ENCODE measurements at regions not wholly inside any gene's neighbourhood (a gene's known extent, or its start where the extent isn't known, plus 50 kb on each side); places are given as distances from the start of the nearest gene placed in this dataset.

DNA sequence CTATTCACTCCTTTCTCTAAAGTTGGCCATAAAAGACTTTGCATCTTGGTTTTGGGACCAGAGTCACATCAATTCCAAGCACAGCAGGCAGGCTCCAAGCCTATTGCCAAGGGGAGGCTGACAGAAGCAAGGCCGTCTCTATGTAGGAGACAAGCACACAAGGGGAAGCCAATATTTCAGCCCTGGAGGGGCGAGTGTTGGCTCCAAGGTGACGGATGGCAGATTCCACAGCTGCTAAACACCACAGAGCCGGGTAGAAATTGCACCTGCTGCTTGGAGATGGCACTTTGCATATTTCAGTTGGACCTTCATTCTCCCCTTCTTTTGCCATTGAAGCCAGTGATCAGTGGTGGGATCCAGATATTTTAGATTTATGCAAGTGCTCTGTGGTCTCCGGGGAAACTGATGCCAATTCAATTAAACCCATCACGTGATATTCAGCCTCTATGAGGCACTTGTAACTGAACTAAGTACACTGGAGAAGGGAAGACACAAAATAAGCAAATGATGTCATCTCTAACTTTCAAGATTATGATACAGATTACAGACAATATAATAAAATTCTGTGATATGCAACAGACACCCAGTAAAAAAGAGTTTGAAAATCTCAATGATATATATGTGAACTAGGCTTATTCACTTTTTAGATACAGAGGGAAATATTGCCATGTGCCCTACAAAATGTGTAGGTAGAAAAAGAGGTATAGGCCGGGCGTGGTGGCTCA is 102.8 kb upstream of the GREM2 start:
- H3K27ac ChIP-seq (ENCODE audit: low read depth, low read length, poor library complexity, severe bottlenecking): no peak overlapping the region
- intact Hi-C loops (cut with micrococcal nuclease; ENCODE audit: unreplicated experiment): no loop called here
- ChIA-PET CTCF (no interaction called here), POLR2A (ENCODE audit: low non-redundant PET) (no interaction called here)
- H3K4me3 ChIP-seq (ENCODE audit: low read depth, low read length, poor library complexity, severe bottlenecking): no peak overlapping the region
- no peaks in the 10 kb centered on the region for H3K27me3 ChIP-seq (replicated peaks; ENCODE audit: insufficient read depth, low read depth, low read length, poor library complexity)
- H3K36me3 ChIP-seq (ENCODE audit: insufficient read depth, low read length, poor library complexity, severe bottlenecking): no peaks in the 10 kb centered on the region
- no peak for DNase-seq (ENCODE audit: low spot score)
- no peak for TF ChIP-seq EZH2 (IDR thresholded peaks at IDR 0.05; ENCODE audit: borderline replicate concordance, low read depth, low read length, poor library complexity, severe bottlenecking)
- TF ChIP-seq, protein P1, sequence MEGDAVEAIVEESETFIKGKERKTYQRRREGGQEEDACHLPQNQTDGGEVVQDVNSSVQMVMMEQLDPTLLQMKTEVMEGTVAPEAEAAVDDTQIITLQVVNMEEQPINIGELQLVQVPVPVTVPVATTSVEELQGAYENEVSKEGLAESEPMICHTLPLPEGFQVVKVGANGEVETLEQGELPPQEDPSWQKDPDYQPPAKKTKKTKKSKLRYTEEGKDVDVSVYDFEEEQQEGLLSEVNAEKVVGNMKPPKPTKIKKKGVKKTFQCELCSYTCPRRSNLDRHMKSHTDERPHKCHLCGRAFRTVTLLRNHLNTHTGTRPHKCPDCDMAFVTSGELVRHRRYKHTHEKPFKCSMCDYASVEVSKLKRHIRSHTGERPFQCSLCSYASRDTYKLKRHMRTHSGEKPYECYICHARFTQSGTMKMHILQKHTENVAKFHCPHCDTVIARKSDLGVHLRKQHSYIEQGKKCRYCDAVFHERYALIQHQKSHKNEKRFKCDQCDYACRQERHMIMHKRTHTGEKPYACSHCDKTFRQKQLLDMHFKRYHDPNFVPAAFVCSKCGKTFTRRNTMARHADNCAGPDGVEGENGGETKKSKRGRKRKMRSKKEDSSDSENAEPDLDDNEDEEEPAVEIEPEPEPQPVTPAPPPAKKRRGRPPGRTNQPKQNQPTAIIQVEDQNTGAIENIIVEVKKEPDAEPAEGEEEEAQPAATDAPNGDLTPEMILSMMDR (conservative IDR thresholded peaks at IDR 0.05; ENCODE audit: low read depth, low read length): no peak
- no peaks in the 10 kb centered on the region for H3K4me1 ChIP-seq (ENCODE audit: insufficient read depth, low read length, poor library complexity, severe bottlenecking)
- H3K9me3 ChIP-seq (ENCODE audit: low read depth, low read length, poor library complexity, severe bottlenecking): no peaks in the 10 kb centered on the region
- no TSS peak for BruUV-seq (replicated peaks)

DNA sequence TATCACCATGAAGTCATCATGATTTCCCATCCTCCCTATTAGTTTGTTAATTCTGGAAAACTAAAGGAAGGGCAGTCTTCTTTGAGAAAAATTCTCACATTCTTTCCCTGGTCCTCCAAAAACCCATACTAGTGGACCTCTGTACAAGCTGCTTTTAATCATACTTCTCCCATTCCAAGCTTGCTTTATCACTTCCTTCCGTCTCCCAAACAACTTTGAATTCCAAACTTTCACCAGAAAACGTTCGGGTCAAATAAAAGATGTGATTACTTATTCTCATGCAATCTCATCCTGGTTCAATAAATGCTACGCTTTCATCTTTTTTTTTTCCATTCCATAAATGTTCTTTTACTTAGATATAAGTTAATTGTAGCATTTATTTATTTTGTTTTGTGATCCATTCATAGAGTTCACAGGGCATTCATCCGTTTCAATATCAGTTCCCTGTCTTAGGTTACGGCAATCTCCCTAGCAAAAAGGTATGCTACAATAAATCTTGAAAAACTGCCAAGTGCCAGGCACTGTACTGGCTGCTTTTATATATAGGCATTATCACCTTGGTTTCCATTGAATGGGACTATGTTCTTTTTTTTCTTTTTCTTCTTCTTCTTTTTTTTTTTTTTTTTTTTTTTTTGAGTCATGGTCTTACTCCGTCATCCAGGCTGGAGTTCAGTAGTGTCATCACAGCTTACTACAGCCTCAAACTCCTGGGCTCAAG is 100.2 kb upstream of the GREM2 start:
- ChIA-PET CTCF (no interaction called here), POLR2A (ENCODE audit: low non-redundant PET) (no interaction called here)
- intact Hi-C loops (cut with micrococcal nuclease; ENCODE audit: unreplicated experiment): no loop called here
- H3K9me3 ChIP-seq (ENCODE audit: low read depth, low read length, poor library complexity, severe bottlenecking): no peaks in the 10 kb centered on the region
- no peaks in the 10 kb centered on the region for H3K27me3 ChIP-seq (replicated peaks; ENCODE audit: insufficient read depth, low read depth, low read length, poor library complexity)
- H3K4me3 ChIP-seq (ENCODE audit: low read depth, low read length, poor library complexity, severe bottlenecking): no peak overlapping the region
- no peaks in the 10 kb centered on the region for H3K36me3 ChIP-seq (ENCODE audit: insufficient read depth, low read length, poor library complexity, severe bottlenecking)
- BruUV-seq (replicated peaks): no TSS peak
- H3K4me1 ChIP-seq (ENCODE audit: insufficient read depth, low read length, poor library complexity, severe bottlenecking): no peaks in the 10 kb centered on the region
- TF ChIP-seq, protein P1 (conservative IDR thresholded peaks at IDR 0.05; ENCODE audit: low read depth, low read length): no peak
- TF ChIP-seq EZH2 (IDR thresholded peaks at IDR 0.05; ENCODE audit: borderline replicate concordance, low read depth, low read length, poor library complexity, severe bottlenecking): no peak
- H3K27ac ChIP-seq (ENCODE audit: low read depth, low read length, poor library complexity, severe bottlenecking): no peak overlapping the region
- no peak for DNase-seq (ENCODE audit: low spot score)

DNA sequence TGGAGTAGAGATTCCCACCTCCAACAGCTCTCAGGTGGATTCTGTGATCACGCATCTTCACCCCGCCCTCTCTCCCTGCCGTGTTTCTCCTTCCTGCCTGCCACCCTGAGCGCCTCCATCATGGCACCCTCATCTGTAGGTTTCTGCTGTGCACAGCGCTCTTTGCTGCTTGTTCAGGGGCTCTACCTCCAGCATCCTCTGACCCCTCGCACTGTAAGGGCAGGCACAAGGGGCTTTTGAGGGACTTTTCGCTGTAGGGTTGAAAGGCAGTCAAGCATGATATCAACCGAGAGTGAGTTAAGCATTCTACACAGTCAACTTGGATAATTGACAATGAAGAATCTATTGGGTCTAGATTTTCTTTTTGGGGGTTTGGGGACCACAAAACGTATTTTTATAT is 99.1 kb upstream of the GREM2 start:
- no TSS peak for BruUV-seq (replicated peaks)
- no peak for TF ChIP-seq EZH2 (IDR thresholded peaks at IDR 0.05; ENCODE audit: borderline replicate concordance, low read depth, low read length, poor library complexity, severe bottlenecking)
- TF ChIP-seq, protein P1 (conservative IDR thresholded peaks at IDR 0.05; ENCODE audit: low read depth, low read length): no peak
- intact Hi-C loops (cut with micrococcal nuclease; ENCODE audit: unreplicated experiment): no loop called here

More for the DNA sequence above, 99.1 kb upstream of the GREM2 start:
- no peak overlapping the region for H3K4me3 ChIP-seq (ENCODE audit: low read depth, low read length, poor library complexity, severe bottlenecking)
- ChIA-PET POLR2A (ENCODE audit: low non-redundant PET) (no interaction called here), CTCF (no interaction called here)
- H3K27ac ChIP-seq (ENCODE audit: low read depth, low read length, poor library complexity, severe bottlenecking): no peak overlapping the region
- H3K4me1 ChIP-seq (ENCODE audit: insufficient read depth, low read length, poor library complexity, severe bottlenecking): no peaks in the 10 kb centered on the region
- no peak for DNase-seq (ENCODE audit: low spot score)
- no peaks in the 10 kb centered on the region for H3K36me3 ChIP-seq (ENCODE audit: insufficient read depth, low read length, poor library complexity, severe bottlenecking)
- no peaks in the 10 kb centered on the region for H3K27me3 ChIP-seq (replicated peaks; ENCODE audit: insufficient read depth, low read depth, low read length, poor library complexity)
- H3K9me3 ChIP-seq (ENCODE audit: low read depth, low read length, poor library complexity, severe bottlenecking): no peaks in the 10 kb centered on the region

All from A673 (cell line).